ENCODE measurements at regions not wholly inside any gene's neighbourhood (a gene's known extent, or its start where the extent isn't known, plus 50 kb on each side); places are given as distances from the start of the nearest gene placed in this dataset.

- Mint-ChIP-seq H3K4me3 (no peak overlapping the region), H3K4me1 (no peaks in the 10 kb centered on the region), H3K36me3 (ENCODE audit: low read depth) (no peaks in the 10 kb centered on the region), H3K27me3 (ENCODE audit: insufficient read depth, low read depth, poor library complexity) (peaks cover 7% of the 10 kb centered on the region), H3K9me3 (no peaks in the 10 kb centered on the region; the same call in 1 of the 3 replicates), H3K27ac (no peak overlapping the region)
- H2AFZ ChIP-seq, result no peak overlapping the region
- no peaks in the 10 kb centered on the region for H3K27me3 ChIP-seq (ENCODE audit: insufficient read depth)
- DNase-seq (ENCODE audit: low spot score), result no peak
- no peak overlapping the region for H3K4me3 ChIP-seq
- no peaks in the 10 kb centered on the region for H3K36me3 ChIP-seq (ENCODE audit: insufficient read depth)
- no peaks in the 10 kb centered on the region for H3K4me1 ChIP-seq (ENCODE audit: insufficient read depth)
- no peaks in the 10 kb centered on the region for H3K9me2 ChIP-seq (ENCODE audit: insufficient read depth)
- no peaks in the 10 kb centered on the region for H3K79me2 ChIP-seq (replicated peaks; ENCODE audit: insufficient read depth)
- ATAC-seq, result no peak
- H4K20me1 ChIP-seq (replicated peaks; ENCODE audit: insufficient read depth), result no peaks in the 10 kb centered on the region
- H3K27ac ChIP-seq (ENCODE audit: low read depth), result no peak overlapping the region
- TF ChIP-seq ZNF114 (CRISPR knock-in tag; IDR thresholded peaks at IDR 0.05), result no peak
- TF ChIP-seq POLR2AphosphoS5 (IDR thresholded peaks at IDR 0.05; ENCODE audit: low read depth), result no peak
- no peak for TF ChIP-seq CREB1 (CRISPR knock-in tag; IDR thresholded peaks at IDR 0.05; ENCODE audit: low read depth)
- no peak for TF ChIP-seq STAT1 (IDR thresholded peaks at IDR 0.05; ENCODE audit: unreplicated experiment)
- TF ChIP-seq NANOG (IDR thresholded peaks at IDR 0.05; ENCODE audit: borderline replicate concordance), result no peak
- no peak for TF ChIP-seq CTCF (conservative IDR thresholded peaks at IDR 0.05; ENCODE audit: low read depth in 2 of 2)
- no peak for TF ChIP-seq EZH2phosphoT487 (IDR thresholded peaks at IDR 0.05; ENCODE audit: unreplicated experiment)
- TF ChIP-seq ZNF331 (CRISPR knock-in tag; IDR thresholded peaks at IDR 0.05; ENCODE audit: low read depth), result no peak
- TF ChIP-seq ZNF462 (CRISPR knock-in tag; IDR thresholded peaks at IDR 0.05), result no peak
- TF ChIP-seq REST (IDR thresholded peaks at IDR 0.05; ENCODE audit: unreplicated experiment), result no peak
- TF ChIP-seq JUNB (IDR thresholded peaks at IDR 0.05; ENCODE audit: unreplicated experiment), result no peak
- no peak for TF ChIP-seq ETS1 (IDR thresholded peaks at IDR 0.05)
- TF ChIP-seq EZH2 (IDR thresholded peaks at IDR 0.05; ENCODE audit: low read depth, unreplicated experiment), result no peak
- no peak overlapping the region for H3K4me2 ChIP-seq
- H3F3A ChIP-seq (replicated peaks; ENCODE audit: low read depth), result no peaks in the 10 kb centered on the region
Measured at GRCh38 chr6:6803180-6803977, 214.9 kb downstream of the LY86 start.
